HG03280 (cell line): ENCODE measurements at regions not wholly inside any gene's neighbourhood (a gene's known extent, or its start where the extent isn't known, plus 50 kb on each side); places are given as distances from the start of the nearest gene placed in this dataset.

Experiments used
- ATAC-seq: cut with Tn5 transposase; IDR thresholded peaks from one replicate; pipeline ENCODE4 v1.9.1; 2021; ENCODE audit warnings: mild to moderate bottlenecking, moderate library complexity; ENCODE audit not compliant: unreplicated experiment

DNA sequence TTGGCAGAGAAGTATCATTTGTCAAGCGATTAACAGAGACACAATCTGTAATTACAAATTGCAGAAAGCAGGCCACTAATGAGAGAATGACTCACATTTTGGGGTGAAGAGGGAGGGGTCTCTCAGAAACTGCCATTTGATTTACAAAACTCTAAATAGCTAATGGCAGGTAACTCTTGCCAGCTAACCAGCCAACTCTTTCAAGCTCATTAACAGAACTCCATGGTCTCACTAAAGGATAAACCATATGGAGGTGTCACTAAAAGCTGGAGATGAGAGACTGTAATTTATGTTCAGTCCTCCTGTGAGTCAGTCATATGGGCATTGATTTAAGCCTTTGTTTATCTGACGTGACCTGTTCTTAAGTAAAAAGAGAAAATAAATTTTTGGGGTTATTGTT lies 336.4 kb downstream of the FOXG1 start:
- ATAC-seq, result no peak

DNA sequence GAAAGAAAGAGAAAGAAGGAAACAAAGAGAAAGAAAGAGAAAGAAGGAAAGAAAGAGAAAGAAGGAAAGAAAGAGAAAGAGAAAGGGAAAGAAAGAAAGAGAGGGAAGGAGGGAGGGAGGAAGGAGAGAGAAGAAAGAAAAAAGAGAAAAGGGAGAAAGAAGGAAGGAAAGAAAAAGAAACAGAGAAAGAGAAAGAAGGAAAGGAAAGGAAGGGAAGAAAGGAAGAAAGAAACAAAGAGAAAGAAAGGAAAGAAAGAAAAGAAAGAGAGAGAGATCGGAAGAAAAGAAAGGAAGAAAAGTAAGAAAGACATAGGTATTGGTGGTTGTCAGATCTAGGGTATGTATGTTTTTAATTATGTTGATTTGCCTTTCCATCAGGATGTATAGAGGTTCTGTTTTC lies 342.3 kb downstream of the FOXG1 start:
- ATAC-seq, result no peak

DNA sequence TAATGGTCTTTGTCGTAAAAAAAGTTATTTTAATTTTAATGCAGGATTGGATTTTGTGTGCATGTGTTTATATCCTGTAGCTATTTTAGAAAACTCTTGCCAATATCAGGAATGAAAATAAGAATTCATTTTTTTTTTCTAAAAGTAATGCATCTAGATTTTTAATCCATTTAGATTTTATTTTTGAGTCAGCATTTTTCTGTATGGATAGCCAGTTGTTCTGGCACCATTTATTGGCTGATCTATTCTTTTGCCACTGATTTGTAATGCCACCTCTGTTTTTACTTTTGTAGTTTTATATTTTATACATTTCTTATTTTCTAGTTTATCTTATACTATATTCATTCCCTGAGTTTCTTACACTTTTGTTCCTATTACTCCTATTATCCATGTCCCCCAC lies 343.0 kb downstream of the FOXG1 start:
- no peak for ATAC-seq

DNA sequence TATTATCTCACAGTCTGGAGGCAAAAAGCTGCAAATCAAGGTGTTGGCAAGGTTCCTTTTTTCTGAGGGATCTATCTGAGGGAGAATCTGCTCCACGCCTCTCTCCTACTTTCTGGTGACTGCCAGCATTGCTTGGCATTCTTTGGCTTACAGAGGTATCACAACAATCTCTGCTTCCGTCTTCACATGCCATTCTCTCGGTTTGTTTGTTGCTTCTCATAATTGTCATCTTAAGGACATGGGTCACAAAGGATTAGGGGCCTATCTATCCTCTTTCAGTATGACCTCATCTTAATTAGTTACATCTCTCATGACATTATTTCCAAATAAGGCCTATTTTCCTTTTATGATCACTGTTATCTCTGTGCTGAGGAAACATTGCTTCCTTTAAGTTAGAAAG lies 345.0 kb downstream of the FOXG1 start:
- ATAC-seq, result no peak

DNA sequence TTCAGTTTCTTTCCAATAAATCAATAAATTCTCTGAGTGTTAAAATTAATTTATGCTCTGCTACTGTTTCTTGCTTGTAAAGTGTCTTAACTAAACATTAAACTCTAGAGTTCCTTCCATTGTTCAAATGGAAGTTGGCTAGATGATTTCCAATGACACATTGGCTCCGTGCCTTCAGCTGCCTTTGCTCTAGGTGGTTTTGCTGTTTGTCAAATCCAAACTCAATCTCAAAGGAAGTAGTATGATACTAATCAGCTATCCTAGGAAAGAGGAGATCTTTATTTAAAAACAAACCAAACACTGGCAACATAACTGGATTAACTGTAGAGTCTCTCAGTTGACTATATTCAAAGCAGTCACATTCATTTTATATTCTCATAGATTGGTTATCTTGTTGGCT lies 356.4 kb downstream of the FOXG1 start:
- no peak for ATAC-seq

DNA sequence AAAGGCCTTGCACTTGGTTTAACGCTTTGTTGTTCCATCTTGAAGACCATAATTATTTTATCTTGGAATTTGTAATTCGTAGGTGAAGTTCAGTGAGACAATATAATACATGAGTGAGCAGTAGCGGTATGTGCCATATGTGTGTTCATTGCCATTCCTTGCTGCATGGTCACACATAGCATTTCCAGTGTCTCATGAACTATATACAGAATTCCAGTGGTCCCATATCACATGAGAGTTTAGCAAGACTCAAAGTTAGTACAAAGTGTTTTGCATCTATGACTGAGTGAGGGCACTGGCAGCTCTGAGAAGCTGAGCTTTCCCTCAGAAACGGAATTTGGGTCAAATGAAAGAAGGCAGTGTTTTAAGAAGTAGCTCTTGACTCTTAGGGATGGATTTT lies 359.8 kb downstream of the FOXG1 start:
- no peak for ATAC-seq

DNA sequence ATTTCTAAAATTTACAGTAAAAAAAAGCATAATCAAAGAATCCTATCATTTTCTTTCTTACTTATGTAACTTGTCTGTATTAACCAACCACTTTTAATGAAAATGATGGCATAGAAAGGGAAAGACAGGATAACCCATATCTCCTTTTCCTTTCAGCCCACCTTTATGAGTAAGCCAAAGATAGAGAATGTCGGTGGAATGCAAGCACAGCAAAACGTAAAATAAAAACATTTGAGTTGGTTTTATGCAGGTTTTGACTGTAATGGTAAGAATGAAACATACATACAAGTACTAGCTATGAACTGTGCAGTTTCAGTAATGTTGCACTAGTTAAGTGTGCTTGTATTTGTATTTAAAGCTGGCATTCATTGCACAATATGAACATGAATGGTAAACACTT lies 360.3 kb downstream of the FOXG1 start:
- no peak for ATAC-seq

DNA sequence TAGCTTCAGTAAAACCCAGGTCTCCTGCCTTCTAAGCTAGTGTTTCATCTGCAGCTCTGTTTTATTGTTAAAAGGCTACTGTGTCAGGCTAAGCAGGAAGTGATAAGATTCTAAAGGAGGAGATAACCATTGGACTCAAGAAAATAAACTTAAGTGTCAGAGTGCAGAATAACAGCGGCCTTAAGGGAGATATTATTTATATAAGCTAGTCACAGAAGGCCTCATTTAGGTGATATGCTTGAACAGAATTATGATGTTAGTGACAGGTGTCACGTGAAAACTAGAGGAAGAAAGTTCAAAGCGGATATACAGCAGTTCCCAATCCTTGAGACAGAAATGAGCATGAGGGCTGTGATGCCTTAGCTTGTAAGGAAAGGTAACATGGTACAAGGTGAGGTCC lies 373.4 kb downstream of the FOXG1 start:
- no peak for ATAC-seq

DNA sequence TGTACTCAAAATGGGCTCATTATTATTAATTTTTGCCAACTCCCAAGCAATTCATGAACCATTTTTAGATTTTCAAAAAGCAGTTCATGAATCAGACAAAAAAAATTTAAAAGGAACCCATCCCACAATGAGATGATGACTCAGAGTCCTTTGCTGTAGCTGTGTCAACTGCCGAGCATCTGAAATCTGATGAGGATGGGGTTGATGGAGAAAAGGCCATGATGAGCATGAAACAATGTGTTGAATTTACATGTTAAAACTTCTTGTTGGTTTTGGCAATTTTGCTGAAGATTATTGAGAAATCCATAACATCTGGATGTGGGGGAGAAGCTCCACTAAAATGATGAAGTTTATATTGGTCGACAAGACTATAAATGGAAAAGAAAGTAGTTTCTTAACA lies 378.0 kb downstream of the FOXG1 start:
- ATAC-seq, result no peak

DNA sequence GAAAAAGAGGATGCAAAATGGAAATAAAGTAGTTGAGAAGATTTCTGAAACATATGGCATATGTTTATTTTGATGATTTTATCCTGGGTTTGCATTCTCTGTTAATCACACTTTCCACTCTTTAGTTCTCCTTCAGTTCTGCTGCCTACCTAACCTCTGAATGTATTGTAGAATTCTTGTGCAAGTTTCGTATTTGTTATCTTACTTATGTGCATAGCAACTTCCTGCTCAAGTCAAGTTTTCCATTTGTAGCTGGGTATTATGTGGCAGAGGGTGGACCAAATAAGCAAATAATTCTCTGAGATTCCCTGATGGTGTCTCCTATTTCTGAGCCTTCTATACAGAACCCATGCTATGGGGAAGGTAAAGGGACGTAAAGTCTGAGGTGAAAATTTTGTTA lies 381.6 kb downstream of the FOXG1 start:
- no peak for ATAC-seq

DNA sequence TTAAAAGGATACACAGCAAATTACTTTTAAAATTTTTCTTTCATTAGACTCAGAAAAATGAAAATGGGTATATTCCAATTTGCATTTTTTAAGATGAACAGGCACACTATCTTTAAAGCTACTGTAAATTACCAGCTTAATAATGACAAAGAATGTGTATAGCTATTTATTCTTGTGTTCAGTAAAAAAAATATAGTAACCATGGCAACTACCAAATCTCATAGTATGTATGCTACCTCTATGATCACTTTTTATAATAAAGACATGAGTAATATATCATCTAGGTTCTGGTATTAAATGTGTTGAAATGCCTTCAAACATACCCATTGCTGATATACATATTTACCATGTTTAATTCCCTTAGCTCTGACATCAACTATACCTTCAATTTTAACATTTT lies 383.2 kb downstream of the FOXG1 start:
- no peak for ATAC-seq

DNA sequence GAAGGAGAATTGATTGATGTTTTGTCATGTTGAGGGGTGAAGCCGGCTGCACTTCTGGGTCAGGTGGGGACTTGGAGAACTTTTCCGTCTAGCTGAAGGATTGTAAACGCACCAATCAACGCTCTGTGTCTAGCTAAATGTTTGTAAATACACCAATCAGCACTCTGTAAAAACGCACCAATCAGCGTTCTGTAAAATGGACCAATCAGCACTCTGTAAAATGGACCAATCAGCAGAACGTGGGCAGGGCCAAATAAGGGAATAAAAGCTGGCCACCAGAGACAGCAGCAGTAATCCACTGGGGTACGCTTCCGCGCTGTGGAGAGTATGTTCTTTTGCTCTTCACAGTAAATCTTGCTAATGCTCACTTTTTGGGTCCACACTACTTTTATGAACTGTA lies 384.1 kb downstream of the FOXG1 start:
- no peak for ATAC-seq

DNA sequence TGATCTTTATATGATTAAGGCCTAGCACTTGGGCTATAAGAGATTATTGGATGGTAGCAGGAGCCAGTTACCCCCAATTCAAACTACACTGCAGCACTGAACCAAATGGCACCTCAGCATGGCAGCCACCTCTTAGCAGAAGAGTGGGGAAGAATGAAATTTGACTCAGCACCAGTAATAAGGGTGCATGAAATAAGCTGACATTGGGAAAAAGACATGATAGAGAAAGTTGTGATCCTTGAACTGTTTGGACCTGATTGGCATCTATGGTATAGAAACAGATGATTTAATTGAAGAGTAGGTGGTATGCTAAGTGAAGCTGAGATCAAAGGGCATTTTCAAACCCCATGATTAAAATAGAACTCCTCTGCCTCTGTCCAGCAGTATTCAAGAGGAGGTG lies 389.5 kb downstream of the FOXG1 start:
- ATAC-seq, result no peak

DNA sequence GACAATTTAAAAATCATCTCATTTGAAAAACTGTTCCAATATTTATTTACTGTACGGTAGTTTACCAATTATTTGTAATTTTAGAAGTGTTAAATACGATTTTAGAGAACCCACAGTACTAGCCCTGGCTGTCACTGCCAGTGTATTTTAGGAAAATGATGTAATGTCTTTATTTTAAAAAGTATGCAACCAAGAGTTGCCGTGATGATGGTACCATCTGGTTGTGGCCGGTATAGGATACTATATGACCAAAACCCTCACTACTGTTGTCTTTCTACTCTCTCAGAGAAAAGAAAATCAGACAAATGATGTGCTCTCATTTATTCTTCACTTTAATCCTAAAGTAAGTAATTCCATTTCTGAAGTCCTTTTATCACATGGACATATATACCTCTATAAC lies 395.0 kb downstream of the FOXG1 start:
- no peak for ATAC-seq

DNA sequence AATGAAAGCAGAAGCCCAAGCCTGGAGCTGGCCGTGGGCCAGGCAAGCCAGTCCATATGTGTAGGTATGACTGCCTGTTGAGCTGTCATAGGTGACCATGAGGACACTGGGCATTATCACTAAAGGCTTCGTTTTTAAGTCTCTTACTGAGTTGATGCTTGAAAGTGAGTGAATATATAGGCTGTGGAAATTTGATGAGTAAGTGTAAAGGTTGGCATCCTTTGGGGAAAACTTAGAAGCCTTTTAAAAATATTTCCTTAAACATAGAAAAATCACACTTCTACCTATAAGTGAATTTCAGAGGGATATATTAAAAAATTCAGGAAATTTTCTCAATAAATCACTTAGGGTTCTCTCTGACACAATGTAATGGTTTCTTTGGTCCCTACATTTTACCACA lies 396.5 kb downstream of the FOXG1 start:
- no peak for ATAC-seq

DNA sequence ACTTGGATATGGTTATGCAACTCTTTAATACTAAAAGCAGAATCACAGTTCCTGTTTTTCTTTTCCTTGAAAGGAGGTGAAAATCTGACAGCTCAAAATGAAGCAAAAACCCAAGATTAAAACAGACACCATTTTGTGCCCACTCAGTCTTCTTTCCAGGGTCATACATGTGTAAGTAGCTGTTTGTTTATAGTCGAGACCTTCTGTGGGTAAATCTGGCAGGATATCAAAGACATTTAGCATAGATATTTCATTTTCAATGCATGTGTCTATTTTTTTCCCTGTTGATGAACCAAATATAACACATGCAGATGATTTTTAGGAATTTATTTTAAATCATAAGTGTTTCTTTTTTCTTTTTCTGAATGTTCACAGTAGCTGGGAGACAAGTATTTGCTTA lies 398.8 kb downstream of the FOXG1 start:
- ATAC-seq, result no peak

DNA sequence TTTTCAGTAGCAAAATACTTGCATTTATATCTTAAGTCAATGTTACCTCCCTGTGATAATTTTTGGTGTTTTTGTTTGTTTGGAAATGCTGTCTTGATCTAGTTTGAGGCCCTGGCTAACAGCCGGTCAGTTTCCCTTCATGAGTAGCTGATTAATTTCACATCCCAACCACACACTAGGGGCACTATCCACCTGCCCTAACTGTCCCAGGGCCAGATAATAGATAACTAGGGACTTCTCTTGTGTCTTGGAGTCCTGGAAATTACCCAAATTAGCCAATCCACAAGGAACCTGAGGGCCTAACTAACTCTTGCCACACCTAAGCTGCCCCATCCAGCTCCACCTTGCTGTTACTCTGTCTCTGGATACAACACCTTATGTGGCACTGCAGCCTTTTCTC lies 399.9 kb downstream of the FOXG1 start:
- no peak for ATAC-seq

DNA sequence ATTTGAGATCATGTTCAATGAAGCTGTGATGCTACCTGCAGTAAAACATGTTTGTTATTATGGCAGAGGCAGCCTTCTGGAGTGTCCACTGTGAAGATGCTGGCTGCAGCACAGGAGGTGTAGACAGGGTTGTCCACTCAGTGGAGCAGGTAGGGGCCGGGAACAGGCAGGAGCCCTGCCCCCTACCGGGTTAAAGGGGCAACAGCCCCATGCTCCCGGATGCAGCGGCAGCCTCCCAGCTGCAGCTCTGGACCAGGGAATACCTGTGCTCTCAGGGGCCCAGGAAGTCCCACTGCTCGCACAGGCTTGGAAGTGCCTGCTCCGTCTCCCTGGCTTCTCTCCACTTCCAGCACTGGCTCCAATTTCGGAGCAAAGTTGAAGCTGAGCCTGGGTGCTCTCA lies 401.6 kb downstream of the FOXG1 start:
- ATAC-seq, result no peak

DNA sequence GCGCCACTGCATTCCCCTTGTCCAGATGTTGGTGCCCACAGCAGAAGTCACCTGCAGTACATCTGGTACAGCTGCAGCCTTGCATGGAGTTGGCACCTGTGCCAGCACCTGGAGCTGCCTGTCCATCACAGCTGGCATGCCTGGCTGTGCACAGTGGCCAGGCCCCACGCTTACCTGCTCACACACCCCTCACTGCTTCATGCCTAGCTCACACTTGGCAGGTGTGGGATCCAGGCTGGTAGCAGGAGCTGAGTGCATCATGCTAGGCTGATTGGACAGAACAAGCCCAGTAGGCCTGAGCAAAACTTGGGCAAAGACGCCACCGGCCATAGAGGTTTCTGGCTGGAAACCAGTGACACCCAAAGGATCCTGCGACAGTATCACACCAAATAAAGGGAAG lies 402.8 kb downstream of the FOXG1 start:
- ATAC-seq, result no peak

DNA sequence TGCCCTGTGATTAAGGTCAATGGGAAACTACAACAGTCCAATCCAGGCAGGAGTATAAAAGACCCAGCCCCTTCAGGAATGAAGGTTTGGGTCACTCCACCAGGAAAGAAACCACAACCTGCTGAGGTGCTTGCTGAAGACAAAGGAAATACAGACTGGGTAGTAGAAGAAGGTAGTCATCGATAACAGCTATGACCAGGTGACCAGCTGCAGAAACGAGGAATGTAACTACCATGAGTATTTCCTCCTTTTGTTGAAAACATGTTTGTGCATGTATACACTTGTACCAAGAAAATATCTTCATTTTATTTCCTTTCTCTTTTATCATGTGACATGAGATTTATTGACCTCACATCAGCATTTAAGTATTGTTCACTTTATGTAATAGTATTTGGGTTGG lies 409.1 kb downstream of the FOXG1 start:
- no peak for ATAC-seq

DNA sequence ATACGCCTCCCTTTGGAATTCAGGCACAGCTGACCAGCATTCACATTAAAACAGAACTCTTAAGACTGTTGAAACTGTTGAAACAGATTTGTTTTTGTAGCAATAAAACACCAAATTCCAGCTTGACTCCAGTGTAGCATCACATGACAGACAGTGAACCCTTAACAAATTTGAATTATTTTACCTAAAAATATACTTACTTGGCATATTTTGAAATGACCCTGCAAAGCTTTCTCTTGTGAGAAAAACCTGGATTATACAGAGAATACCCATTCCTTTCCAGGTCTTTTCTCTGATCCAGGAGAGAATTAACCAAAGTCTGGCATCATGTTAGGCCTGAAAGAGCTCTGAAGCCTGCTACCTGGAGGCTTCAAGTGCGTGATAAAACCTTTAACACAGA lies 410.3 kb downstream of the FOXG1 start:
- no peak for ATAC-seq

DNA sequence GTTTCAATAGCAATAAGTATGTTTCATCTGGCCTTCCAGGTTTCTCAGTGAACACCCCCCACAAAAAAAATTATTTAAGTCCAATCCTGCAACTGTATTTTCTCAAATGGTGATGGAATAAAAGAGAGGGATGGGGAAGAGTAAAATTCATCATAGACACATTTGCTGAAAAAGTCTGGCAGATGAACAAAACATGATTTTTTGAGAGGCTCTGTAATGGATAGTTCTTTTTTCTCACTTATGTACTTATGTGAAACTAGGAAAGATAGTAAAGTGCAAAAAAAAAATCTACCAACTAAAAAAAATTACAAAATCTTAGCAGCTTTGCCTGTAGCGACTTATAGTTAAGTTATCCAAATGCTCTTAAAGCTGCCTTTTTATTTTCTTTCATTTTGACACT lies 412.4 kb downstream of the FOXG1 start:
- ATAC-seq, result no peak

DNA sequence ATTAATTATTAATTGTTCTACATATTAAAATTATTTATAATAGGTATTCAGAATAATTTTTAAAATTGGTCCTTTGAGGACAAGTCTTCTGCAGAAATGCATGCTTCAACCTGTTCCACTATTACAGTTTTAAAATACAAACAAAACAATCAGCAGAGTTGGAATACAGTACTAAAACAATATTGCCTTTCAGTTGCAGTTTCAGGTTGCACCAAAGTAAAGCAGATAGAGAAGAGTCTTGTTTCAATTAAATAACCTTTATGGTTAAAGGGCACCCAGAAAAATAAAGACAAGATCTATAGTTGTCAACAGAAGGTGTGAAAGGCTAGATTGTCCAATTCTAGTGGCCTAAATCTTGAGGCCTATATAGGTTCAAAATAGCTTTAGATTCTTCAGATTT lies 424.5 kb downstream of the FOXG1 start:
- no peak for ATAC-seq

DNA sequence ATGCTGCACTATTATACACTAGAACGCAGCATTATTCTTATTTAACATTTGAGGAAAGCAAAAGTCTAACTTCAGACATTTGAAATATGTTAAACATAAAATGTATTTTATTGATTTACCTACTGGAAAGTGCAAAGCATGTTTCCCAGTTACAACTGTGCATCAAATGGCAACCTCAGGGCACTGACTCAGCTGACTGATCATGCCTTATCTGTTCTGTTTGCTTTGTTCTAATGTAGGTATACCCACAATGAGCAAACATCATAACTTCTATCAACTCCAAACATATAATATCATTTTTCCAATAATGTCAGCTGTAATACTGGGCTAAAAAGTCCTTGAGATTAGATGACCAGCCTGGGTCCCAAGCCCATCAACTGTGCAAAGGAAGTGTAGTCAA lies 431.0 kb downstream of the FOXG1 start:
- ATAC-seq, result no peak
